ENCODE measurements at regions not wholly inside any gene's neighbourhood (a gene's known extent, or its start where the extent isn't known, plus 50 kb on each side); places are given as distances from the start of the nearest gene placed in this dataset.

DNA sequence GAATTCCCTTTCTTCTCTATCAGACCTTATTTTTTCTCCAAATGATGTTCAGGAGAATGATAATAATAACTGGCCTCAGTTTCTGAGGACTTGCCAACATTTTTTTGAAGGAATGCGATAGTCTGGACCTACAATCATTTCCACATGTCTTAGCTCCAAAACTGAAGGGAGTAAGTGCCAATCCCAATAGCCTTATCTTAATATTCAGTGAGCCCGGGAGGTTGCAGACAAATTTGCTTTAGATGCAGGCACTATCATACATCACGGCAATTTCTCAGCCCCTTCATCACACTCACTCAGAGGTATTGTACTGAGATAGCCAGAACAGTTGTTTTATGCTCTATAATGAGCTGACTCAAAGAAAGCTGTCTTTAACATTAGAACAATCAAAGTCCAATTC lies 796.9 kb downstream of the ADGRL2 start:
- DNase-seq (ENCODE audit: low spot score) = no peak
- TF ChIP-seq, protein P1, sequence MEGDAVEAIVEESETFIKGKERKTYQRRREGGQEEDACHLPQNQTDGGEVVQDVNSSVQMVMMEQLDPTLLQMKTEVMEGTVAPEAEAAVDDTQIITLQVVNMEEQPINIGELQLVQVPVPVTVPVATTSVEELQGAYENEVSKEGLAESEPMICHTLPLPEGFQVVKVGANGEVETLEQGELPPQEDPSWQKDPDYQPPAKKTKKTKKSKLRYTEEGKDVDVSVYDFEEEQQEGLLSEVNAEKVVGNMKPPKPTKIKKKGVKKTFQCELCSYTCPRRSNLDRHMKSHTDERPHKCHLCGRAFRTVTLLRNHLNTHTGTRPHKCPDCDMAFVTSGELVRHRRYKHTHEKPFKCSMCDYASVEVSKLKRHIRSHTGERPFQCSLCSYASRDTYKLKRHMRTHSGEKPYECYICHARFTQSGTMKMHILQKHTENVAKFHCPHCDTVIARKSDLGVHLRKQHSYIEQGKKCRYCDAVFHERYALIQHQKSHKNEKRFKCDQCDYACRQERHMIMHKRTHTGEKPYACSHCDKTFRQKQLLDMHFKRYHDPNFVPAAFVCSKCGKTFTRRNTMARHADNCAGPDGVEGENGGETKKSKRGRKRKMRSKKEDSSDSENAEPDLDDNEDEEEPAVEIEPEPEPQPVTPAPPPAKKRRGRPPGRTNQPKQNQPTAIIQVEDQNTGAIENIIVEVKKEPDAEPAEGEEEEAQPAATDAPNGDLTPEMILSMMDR (IDR thresholded peaks at IDR 0.05) = no peak
- Histone ChIP-seq H3K27ac (no peak overlapping the region), H3K4me3 (no peak overlapping the region)

DNA sequence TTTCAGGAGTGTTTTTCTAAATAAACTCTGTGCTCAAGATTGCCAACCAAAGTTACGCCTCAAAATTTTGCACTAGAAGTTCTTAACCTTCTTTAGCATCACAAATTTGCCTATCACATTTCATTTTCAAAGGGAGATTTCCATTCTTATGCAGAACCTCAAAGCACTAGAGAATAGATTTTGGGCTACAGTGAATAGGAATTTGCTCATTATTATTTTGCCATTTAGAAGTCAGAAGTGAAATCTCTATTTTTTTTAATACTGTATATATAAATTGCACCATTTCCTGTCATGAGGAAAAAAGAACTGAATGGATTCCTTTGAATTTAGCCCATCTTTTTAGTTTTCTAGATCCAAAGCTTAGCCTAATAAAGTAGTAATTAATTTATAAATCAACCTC lies 796.4 kb downstream of the ADGRL2 start:
- TF ChIP-seq, protein P1 (IDR thresholded peaks at IDR 0.05) = no peak
- no peak for DNase-seq (ENCODE audit: low spot score)
- Histone ChIP-seq H3K27ac (no peak overlapping the region), H3K4me3 (no peak overlapping the region)

DNA sequence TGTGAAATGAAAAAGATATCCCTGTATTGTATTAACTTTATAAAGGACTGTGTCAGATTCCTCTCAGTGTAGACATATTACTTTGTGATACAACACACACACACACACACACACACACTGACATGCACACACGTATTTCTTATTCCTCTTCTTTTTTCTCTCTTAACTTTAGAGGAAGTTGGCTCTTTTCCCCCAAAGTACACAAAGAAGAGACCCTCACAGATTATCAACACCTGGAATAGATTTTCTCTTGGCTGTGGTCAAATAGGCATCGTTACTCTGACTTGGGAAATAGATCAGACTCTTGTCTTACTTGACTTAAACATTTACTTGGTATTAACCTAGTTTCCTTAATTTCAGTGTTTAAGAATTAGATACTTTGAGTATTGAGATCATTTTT lies 792.8 kb downstream of the ADGRL2 start:
- no peak for DNase-seq (ENCODE audit: low spot score)

DNA sequence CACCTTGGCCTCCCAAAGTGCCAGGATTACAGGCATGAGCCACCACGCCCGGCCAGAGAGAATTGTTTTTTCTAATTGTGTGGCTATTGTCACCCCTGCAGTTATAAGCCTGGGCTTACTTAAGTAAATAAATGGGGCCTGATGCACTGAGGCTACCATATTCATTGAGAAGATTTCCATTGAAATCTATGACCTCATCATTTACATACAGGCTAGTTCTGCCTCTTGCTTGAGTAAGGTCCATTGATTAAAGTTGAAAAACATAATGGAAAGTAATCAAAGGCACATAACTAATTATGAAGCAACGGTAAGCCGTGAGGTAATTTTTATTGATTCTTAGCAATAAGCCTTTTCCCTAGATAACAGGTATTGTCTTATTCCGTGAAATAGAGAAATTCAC lies 788.9 kb downstream of the ADGRL2 start:
- no peak for DNase-seq (ENCODE audit: low spot score)
- TF ChIP-seq, protein P1 (IDR thresholded peaks at IDR 0.05) = no peak
- H3K27ac ChIP-seq = no peak overlapping the region
- H3K4me3 ChIP-seq = no peak overlapping the region

More for the DNA sequence above, 792.8 kb downstream of the ADGRL2 start:
- TF ChIP-seq, protein P1 (IDR thresholded peaks at IDR 0.05) = no peak
- Histone ChIP-seq H3K27ac (no peak overlapping the region), H3K4me3 (no peak overlapping the region)

DNA sequence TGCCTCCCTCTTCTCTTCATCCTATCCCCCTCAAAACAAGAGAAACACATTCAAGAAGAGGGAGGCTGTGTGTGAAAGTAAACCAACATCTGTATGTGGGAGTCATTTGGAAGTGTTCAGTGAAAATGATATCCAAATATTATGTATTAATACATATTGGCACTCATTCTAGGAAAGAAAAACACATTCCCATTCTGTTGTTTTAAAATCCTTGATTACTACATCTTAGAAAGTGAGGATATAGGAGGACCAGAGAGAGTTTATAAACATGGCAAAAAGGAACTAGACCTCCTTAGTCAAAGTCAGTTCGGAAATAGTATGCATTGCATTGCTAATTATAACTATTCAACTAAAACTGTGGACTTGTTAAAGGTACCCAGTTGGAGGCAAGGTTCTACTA lies 786.6 kb downstream of the ADGRL2 start:
- Histone ChIP-seq H3K27ac (no peak overlapping the region), H3K4me3 (no peak overlapping the region)
- no peak for DNase-seq (ENCODE audit: low spot score)
- TF ChIP-seq, protein P1 (IDR thresholded peaks at IDR 0.05) = no peak

DNA sequence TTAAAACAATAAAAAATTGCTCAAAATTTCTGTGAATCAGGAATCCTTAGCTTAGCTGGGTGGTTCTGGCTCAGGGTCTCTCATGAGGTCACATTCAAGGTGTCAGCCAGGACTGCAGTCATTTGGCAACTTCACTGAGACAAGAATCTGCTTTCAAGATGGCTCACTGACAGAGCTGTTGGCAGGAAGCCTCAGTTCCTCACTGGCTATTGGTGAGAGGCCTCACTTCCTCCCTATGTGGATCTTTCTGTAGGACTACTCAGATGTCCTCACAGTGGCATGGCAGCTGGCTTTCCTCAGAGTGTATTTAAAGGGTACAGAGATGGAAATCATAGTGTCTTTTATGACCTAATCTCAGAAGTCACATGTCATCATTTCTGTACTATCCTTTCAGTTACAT lies 785.7 kb downstream of the ADGRL2 start:
- no peak overlapping the region for H3K4me3 ChIP-seq
- H3K27ac ChIP-seq = no peak overlapping the region
- DNase-seq (ENCODE audit: low spot score) = no peak
- TF ChIP-seq, protein P1 (IDR thresholded peaks at IDR 0.05) = no peak

DNA sequence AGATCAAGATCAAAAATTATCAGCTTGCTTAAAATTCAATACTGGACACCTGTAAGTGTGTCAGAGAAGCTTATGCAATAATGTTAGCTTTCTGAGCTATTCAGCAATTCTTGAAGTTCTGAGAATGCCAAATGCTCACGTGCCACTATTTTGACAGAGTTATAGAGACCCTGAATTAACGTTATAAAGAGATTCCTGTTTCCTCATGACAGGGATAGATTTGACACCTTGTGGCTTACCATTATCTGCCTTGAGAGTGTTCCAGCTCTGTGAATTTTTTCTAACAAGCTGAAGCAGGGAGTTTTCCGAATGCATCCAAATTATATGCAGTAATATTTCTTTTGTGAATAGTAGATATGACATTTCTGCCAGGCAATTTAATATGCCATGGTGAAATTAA lies 781.6 kb downstream of the ADGRL2 start:
- Histone ChIP-seq H3K4me3 (no peak overlapping the region), H3K27ac (no peak overlapping the region)
- TF ChIP-seq, protein P1 (IDR thresholded peaks at IDR 0.05) = no peak
- no peak for DNase-seq (ENCODE audit: low spot score)

All from coronary artery (tissue), 2 donors.